Left lung (tissue), 4 donors: ENCODE measurements at regions not wholly inside any gene's neighbourhood (a gene's known extent, or its start where the extent isn't known, plus 50 kb on each side); places are given as distances from the start of the nearest gene placed in this dataset.

ENCODE experiments used
- ATAC-seq: fragments of 200-7000 bp; cut with Tn5 transposase; one replicate; pipeline ENCODE4 v1.9.1; 2020; ENCODE audit warnings: moderate library complexity
- DNase-seq, 4 donors: peaks; one replicate each; pipeline ENCODE4 v3.0.0-alpha.2; 2013 to 2020
- H3K27ac ChIP-seq, 2 donors: fragments of 200-600 bp; sonication (generic) in 1 of 2; one replicate each; pipeline versions ENCODE4 v1.5.0 to v1.8.0; 2020 to 2021
- H3K27me3 ChIP-seq, 2 donors: fragments of 200-600 bp; sonication (generic) in 1 of 2; one replicate each; pipeline versions ENCODE4 v1.5.0 to v1.8.0; 2020 to 2021
- H3K36me3 ChIP-seq, 2 donors: fragments of 200-600 bp; sonication (generic) in 1 of 2; one replicate each; pipeline versions ENCODE4 v1.5.0 to v1.8.0; 2020 to 2021
- H3K4me1 ChIP-seq, 2 donors: fragments of 200-600 bp; one replicate each; pipeline ENCODE4 v1.8.0; 2021
- H3K4me3 ChIP-seq, 2 donors: fragments of 200-600 bp; sonication (generic) in 1 of 2; one replicate each; pipeline versions ENCODE4 v1.5.0 to v1.8.0; 2020 to 2021; ENCODE audit warnings: mild to moderate bottlenecking in 1 of 2
- H3K9me3 ChIP-seq, 2 donors: fragments of 200-600 bp; sonication (generic) in 1 of 2; one replicate each; pipeline versions ENCODE4 v1.5.0 to v1.8.0; 2020 to 2021
- CTCF ChIP-seq, 2 donors: fragments of 200-600 bp; sonication (generic) in 1 of 2; IDR thresholded peaks; one replicate each; pipeline versions ENCODE4 v1.5.0 to v1.8.0; 2021; ENCODE audit warnings: antibody characterized with exemption in 2 of 2
- intact Hi-C, 2 donors: fragments of 100-400 bp; cut with DNase I; formaldehyde crosslinking; loops; one replicate each; pipeline versions ENCODE4 v1.11.2 to v1.14.2; 2022
- donor health status: DM: no; HTN: yes; CAD: no.
- donor health status: DM: no; HTN: no; CAD: no.

- DNase-seq: peak in 2 of 4 donors; percentile 3 to 22
- no peak overlapping the region for H3K4me3 ChIP-seq
Measured at GRCh38 chr13:68234274-68234673, 1004.1 kb upstream of the PCDH9 start.

GRCh38 chr13:68232351-68233130, 1002.4 kb upstream of the PCDH9 start:
- Histone ChIP-seq H3K27me3 (no peaks in the 10 kb centered on the region), H3K27ac (no peak overlapping the region), H3K9me3 (no peaks in the 10 kb centered on the region), H3K4me3 (no peak overlapping the region), H3K36me3 (no peaks in the 10 kb centered on the region), H3K4me1 (no peaks in the 10 kb centered on the region)
- ATAC-seq: no peak
- TF ChIP-seq CTCF (IDR thresholded peaks at IDR 0.05): no peak
- intact Hi-C loops: no loop called here
- no peak for DNase-seq

More at GRCh38 chr13:68234274-68234673, 1004.1 kb upstream of the PCDH9 start:
- no peak for ATAC-seq
- Histone ChIP-seq H3K27ac (no peak overlapping the region), H3K9me3 (no peaks in the 10 kb centered on the region), H3K27me3 (no peaks in the 10 kb centered on the region), H3K4me1 (no peaks in the 10 kb centered on the region), H3K36me3 (no peaks in the 10 kb centered on the region)
- intact Hi-C loops: no loop called here
- TF ChIP-seq CTCF (IDR thresholded peaks at IDR 0.05): no peak

- intact Hi-C loops: no loop called here
- no peak for ATAC-seq
Measured at GRCh38 chr13:68214691-68215415, 984.7 kb upstream of the PCDH9 start.

GRCh38 chr13:68199271-68199670, 969.1 kb upstream of the PCDH9 start:
- Histone ChIP-seq H3K4me1 (no peaks in the 10 kb centered on the region), H3K4me3 (no peak overlapping the region), H3K27me3 (no peaks in the 10 kb centered on the region), H3K36me3 (no peaks in the 10 kb centered on the region), H3K9me3 (peaks cover 0 to 2% of the 10 kb centered on the region in 2 donors), H3K27ac (no peak overlapping the region)
- DNase-seq (no peak), ATAC-seq (no peak)
- intact Hi-C loops: no loop called here
- no peak for TF ChIP-seq CTCF (IDR thresholded peaks at IDR 0.05)

More at GRCh38 chr13:68214691-68215415, 984.7 kb upstream of the PCDH9 start:
- no peak for TF ChIP-seq CTCF (IDR thresholded peaks at IDR 0.05)
- no peak for DNase-seq
- Histone ChIP-seq H3K36me3 (no peaks in the 10 kb centered on the region), H3K4me1 (no peaks in the 10 kb centered on the region), H3K4me3 (no peak overlapping the region), H3K9me3 (no peaks in the 10 kb centered on the region), H3K27ac (no peak overlapping the region), H3K27me3 (no peaks in the 10 kb centered on the region)

GRCh38 chr13:68190818-68191217, 960.7 kb upstream of the PCDH9 start:
- H3K4me1 ChIP-seq: no peaks in the 10 kb centered on the region
- DNase-seq (no peak), ATAC-seq (peak; percentile 59)
- no peaks in the 10 kb centered on the region for H3K27me3 ChIP-seq
- intact Hi-C loops: no loop called here
- no peak overlapping the region for H3K4me3 ChIP-seq
- no peaks in the 10 kb centered on the region for H3K36me3 ChIP-seq
- no peak for TF ChIP-seq CTCF (IDR thresholded peaks at IDR 0.05)
- H3K27ac ChIP-seq: no peak overlapping the region
- H3K9me3 ChIP-seq: no peaks in the 10 kb centered on the region
